ENCODE measurements at regions not wholly inside any gene's neighbourhood (a gene's known extent, or its start where the extent isn't known, plus 50 kb on each side); places are given as distances from the start of the nearest gene placed in this dataset.

DNA sequence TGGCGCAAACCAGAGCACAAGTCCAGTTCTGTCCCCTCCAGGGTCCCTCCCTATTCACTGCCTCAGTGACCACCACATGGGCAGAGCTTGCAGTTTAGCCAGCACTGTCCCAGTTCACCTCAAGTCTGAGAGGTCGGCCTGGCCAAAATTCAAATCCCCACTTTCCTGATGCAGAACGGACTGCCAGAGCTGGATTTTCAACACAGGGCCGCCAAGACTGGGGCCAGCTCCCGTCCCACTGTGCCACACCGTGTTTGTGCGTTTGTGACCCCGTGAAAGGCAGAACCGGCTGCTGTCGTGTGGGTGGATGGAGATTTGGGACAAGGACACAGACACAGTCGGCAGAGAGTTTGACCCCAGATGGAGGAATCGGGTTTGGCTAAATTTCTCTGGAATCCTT lies 176.7 kb downstream of the URI1 start:
- no peak overlapping the region for H3K4me3 Mint-ChIP-seq
- H3K27me3 Mint-ChIP-seq, result peaks cover 6% of the 10 kb centered on the region
- H3K9me3 Mint-ChIP-seq, result no peaks in the 10 kb centered on the region
- no peak for DNase-seq
- H3K27ac Mint-ChIP-seq, result no peak overlapping the region
- ATAC-seq, result no peak
- H3K36me3 Mint-ChIP-seq (ENCODE audit: low read depth), result no peaks in the 10 kb centered on the region
- H3K4me1 Mint-ChIP-seq, result no peaks in the 10 kb centered on the region

DNA sequence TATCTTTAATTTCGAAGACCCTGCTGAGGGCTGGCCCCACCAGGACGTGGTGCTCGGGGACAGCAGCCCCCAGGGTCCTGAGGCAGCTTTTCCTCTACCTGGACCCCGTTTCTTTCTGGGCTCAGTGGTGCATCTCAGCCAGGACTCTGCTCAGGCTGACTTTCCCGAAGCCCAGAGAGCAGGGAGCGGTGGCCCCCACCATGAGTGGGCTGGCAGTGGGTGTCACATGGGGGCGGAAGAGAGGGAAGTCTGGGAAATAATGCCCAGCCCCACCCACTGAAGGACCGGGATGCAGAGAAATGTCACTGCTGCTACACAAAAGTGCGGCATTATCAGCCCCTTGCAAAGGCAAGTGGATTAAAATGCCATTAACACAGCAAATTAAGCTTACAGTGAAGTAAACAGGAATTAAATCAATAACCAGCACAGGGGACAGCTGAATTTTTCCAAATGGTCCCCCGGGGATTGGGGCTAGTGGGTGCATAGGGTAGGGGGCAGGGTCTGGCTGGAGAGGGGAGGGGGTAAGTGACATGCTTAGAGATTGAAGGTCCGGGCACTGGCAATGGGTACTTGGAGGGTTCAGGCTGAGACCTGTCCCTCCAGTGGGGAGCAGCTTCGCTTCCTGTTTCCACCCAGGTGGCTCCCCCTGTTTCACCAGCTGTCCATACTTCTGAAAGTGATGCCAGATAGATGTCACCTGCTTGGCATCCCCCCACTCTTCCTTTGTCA lies 177.3 kb downstream of the URI1 start:
- no peak overlapping the region for H3K4me3 Mint-ChIP-seq
- H3K9me3 Mint-ChIP-seq, result no peaks in the 10 kb centered on the region
- no peaks in the 10 kb centered on the region for H3K4me1 Mint-ChIP-seq
- H3K27me3 Mint-ChIP-seq, result peaks cover 6% of the 10 kb centered on the region
- no peak overlapping the region for H3K27ac Mint-ChIP-seq
- DNase-seq, result no peak
- H3K36me3 Mint-ChIP-seq (ENCODE audit: low read depth), result no peaks in the 10 kb centered on the region
- ATAC-seq, result no peak

DNA sequence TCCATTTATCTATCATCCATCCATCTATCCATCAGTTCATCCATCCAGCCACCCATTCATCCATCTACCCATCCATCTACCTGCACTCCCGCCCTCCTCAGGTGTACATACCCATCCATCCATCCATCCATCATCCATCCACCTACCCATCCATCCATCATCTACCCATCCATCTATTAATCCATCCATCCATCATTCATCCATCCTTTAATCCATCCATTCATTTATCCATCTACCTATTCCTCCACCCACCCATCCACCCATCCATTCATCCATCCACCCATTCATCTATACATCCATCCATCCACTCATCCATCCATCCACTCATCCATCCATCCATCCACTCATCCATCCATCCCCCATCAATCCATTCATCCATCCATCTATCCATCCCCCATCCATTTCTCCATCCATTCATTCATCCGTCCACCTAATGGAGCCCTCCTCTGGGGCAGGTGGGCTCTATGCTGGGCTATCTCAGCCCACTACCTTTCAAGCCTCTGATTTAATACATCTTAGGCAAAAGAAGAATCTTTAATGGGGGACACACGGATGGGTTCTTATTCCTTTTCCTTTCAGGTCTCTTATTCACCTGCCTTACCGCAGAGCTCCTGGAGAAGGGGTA lies 178.9 kb downstream of the URI1 start:
- DNase-seq (no peak), ATAC-seq (no peak)

DNA sequence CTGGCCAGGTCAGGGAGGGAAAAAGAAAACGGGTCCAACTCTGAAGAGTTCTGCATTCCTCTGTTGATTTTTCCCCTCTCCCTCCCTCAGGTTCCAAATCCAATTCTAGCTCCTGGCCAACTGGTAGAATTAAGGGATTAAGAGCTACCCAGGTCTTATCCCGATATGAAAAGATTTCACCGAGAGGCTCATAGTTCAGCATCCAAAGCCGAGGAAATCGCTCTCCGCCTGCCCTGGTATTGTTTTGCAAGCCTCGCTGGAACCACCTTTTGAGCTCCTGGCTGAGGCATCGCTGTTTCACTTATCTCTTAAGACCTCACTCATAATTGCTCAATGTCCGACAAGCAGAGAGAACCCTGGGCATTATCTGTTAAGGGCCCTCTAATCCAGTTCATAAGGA lies 180.4 kb downstream of the URI1 start:
- H3K27ac Mint-ChIP-seq, result no peak overlapping the region
- H3K9me3 Mint-ChIP-seq, result no peaks in the 10 kb centered on the region
- no peak for ATAC-seq
- peaks cover 6% of the 10 kb centered on the region for H3K27me3 Mint-ChIP-seq
- no peak overlapping the region for H3K4me3 Mint-ChIP-seq
- DNase-seq, result no peak
- H3K4me1 Mint-ChIP-seq, result no peaks in the 10 kb centered on the region
- no peaks in the 10 kb centered on the region for H3K36me3 Mint-ChIP-seq (ENCODE audit: low read depth)

More for the DNA sequence above, 178.9 kb downstream of the URI1 start:
- H3K27ac Mint-ChIP-seq, result no peak overlapping the region
- peaks cover 6% of the 10 kb centered on the region for H3K27me3 Mint-ChIP-seq
- no peaks in the 10 kb centered on the region for H3K36me3 Mint-ChIP-seq (ENCODE audit: low read depth)
- H3K4me1 Mint-ChIP-seq, result no peaks in the 10 kb centered on the region
- no peak overlapping the region for H3K4me3 Mint-ChIP-seq
- no peaks in the 10 kb centered on the region for H3K9me3 Mint-ChIP-seq

DNA sequence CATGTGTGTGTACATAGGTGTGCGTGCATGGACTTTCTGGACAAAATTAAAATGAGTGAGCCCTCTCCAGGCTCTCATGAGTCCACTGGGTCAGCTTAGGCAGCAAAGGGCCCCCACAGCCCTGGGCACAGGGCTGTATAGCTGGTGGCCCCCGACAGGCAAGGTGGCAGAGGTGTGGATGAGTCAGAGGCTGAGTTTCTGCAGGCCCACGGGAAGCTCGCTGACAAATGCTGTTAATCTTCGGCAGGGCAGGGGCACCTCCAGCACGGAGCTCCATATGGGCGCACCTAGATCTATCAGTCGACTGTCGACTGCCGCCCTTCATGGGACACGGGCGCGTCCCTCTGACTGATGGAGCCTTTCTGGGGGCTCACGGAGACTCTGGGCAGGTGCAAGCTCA lies 181.1 kb downstream of the URI1 start:
- no peaks in the 10 kb centered on the region for H3K4me1 Mint-ChIP-seq

DNA sequence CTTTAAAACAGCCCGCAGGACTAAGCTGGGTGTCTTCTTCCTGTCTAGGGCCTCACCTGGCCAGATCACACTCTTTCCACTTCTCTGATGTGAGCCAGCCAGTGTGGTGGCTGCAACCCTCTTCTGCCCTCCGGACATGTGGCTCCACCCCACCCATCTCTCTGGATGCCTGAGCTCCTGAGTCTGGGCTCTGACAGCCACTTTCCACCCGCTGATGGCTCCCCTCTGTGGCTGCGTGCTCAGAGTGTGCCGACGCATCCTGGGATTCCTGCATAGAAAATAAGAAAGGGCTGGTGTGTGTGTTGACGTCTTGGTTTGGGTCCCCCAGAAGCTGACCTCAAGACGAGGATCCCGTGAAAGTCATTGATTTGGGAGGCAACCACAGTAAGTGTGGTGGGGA lies 181.6 kb downstream of the URI1 start:
- Mint-ChIP-seq H3K27me3 (peaks cover 6% of the 10 kb centered on the region), H3K36me3 (ENCODE audit: low read depth) (no peaks in the 10 kb centered on the region), H3K4me3 (no peak overlapping the region), H3K4me1 (no peaks in the 10 kb centered on the region), H3K9me3 (no peaks in the 10 kb centered on the region), H3K27ac (no peak overlapping the region)
- DNase-seq, result no peak
- no peak for ATAC-seq

More for the DNA sequence above, 181.1 kb downstream of the URI1 start:
- Mint-ChIP-seq H3K9me3 (no peaks in the 10 kb centered on the region), H3K4me3 (no peak overlapping the region), H3K36me3 (ENCODE audit: low read depth) (no peaks in the 10 kb centered on the region), H3K27ac (no peak overlapping the region), H3K27me3 (peaks cover 6% of the 10 kb centered on the region)
- ATAC-seq, result peak; percentile 20
- no peak for DNase-seq

DNA sequence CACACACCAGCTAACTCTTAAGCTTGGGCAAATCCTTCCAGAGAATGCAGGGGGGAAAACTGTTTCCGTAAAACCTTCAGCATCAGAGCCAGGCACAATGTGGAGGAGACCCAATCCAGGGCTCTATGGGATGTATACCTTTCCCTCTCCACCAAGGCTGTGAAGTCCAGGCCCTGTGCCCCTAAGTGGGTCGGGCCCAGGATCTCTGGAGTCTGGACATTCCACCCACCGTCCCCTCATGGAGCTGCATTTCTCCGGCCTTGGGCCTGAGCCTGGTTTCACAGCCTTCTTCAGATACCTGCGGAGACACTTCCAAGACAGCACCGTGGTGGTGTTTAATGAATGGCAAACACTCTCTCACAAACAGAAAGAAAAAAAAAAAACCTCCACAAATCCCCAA lies 186.2 kb downstream of the URI1 start:
- H3K27ac Mint-ChIP-seq, result no peak overlapping the region
- no peak for ATAC-seq
- no peaks in the 10 kb centered on the region for H3K9me3 Mint-ChIP-seq
- H3K27me3 Mint-ChIP-seq, result no peaks in the 10 kb centered on the region
- DNase-seq, result no peak
- no peak overlapping the region for H3K4me3 Mint-ChIP-seq
- no peaks in the 10 kb centered on the region for H3K36me3 Mint-ChIP-seq (ENCODE audit: low read depth)
- no peaks in the 10 kb centered on the region for H3K4me1 Mint-ChIP-seq

DNA sequence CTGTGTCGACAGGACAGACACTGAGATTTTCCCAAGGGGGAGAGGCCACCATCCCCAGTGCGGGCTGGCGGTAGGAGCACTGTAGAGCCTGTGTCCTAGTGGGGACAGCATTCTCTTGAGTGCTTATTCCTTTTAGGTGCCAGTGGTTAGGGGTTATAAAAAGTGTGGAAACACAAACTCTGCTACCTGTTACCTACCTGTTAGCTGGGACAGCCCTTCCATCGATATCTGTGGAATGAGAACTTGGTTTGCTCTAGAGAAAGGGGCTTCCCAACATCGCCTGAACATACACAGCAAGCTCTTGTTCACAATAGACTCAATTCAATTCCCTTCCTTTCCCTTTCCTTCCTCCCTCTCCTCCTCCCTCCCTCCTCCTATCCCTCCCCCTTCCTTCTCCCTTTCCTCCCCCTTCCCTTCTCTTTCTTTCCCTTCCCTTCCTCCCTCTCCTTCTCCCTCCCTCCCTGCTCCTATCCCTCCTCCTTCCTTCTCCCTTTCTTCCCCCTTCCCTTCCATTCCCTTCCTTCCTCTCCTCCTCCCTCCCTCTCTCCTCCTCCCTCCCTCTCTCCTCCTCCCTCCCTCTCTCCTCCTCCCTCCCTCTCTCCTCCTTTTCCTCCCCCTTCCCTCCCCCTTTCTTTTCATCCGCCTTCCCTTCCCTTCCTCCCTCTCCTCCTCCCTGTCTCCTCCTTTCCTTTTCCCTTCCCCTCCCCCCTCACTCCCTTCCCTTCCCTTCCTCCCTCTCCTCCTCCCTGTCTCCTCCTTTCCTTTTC lies 188.5 kb downstream of the URI1 start:
- Mint-ChIP-seq H3K4me3 (no peak overlapping the region), H3K4me1 (no peaks in the 10 kb centered on the region), H3K36me3 (ENCODE audit: low read depth) (no peaks in the 10 kb centered on the region), H3K27me3 (no peaks in the 10 kb centered on the region), H3K27ac (no peak overlapping the region), H3K9me3 (no peaks in the 10 kb centered on the region)
- ATAC-seq (no peak), DNase-seq (no peak)

DNA sequence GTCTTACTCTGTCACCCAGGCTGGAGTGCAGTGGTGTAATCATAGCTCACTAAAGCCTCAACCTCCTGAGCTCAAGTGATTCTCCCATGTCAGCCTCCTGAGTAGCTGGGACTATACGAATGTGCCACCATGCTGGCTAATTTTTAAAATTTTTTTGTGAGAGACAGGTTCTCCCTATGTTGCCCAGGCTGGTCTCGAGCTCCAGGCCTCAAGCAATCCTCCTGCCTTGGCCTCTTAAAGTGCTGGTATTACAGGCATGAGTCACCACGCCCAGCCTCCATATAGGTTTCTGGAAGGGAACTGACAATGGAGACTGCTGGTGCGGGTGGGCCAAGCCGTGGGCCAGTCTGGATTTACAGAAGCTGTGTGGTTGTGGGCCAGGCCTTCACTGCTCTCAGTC lies 189.2 kb downstream of the URI1 start:
- Mint-ChIP-seq H3K27ac (no peak overlapping the region), H3K4me3 (no peak overlapping the region), H3K9me3 (no peaks in the 10 kb centered on the region), H3K36me3 (ENCODE audit: low read depth) (no peaks in the 10 kb centered on the region), H3K4me1 (no peaks in the 10 kb centered on the region), H3K27me3 (no peaks in the 10 kb centered on the region)
- ATAC-seq (no peak), DNase-seq (no peak)

DNA sequence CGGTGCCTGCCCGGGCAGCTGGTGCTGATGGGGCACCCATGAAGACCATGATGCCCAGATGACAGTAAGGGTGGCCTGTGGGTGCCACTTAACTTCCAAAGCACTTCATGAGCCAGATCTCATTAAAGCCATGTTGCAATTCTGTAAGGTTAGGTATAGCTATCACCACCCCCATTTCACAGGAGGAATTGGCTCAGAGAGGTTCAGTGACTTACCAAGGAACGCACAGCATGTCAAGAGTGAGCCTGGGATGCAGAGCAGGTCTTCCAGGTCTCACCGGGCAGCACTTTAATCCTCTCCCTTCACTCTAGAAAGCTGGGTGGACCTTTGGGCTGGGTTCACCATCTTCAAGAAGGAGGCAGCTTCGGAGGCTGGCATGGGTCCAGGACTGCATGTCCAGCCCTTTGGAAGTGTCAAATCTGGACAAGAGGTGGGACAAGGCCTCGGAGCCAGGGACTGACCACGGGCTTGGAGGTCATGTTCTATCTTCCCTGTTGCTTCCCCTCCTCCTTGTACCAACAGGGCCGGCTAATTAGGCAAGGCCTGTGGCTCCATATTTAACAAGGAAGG lies 189.8 kb downstream of the URI1 start:
- Mint-ChIP-seq H3K27me3 (peaks cover 1% of the 10 kb centered on the region), H3K27ac (no peak overlapping the region), H3K4me1 (no peaks in the 10 kb centered on the region), H3K9me3 (no peaks in the 10 kb centered on the region), H3K4me3 (no peak overlapping the region), H3K36me3 (ENCODE audit: low read depth) (no peaks in the 10 kb centered on the region)
- no peak for DNase-seq
- no peak for ATAC-seq

DNA sequence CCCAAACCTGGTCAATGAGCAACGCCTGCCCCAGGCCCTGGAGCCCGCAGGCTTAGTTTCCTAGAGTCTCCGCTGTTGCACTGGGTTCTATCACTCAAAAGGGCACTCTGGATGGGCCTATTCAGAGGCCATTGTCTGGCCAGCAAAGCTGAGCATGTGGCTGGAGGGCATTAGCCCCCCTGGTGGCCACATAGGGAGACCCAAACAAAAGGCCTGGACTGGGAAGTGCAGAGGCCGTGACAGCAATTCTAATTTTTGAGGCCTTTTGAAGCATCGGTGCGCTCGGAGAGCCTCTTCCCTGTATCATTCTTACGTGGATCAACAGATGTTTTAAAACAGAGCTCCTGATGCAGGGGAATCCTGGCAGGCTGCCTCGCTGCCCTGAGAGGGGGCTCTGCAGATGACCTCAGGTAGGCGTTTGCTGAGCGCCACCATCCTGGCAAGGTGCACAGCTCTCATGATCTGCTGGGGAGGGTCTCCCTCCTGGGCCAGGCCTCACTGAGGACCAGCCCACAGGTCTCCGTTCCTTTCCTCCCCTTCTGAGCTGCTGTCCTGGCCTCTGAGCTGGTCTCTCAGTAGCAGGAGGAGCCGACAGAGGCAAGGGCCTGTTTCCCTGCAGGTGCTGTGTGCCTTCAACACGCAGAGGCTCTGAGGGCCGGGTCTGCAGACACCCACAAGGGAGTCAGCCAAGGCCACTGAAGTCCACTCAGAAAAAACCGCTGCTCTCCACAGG lies 190.5 kb downstream of the URI1 start:
- no peaks in the 10 kb centered on the region for H3K4me1 Mint-ChIP-seq
- no peaks in the 10 kb centered on the region for H3K36me3 Mint-ChIP-seq (ENCODE audit: low read depth)
- no peak overlapping the region for H3K27ac Mint-ChIP-seq
- H3K4me3 Mint-ChIP-seq, result no peak overlapping the region
- no peaks in the 10 kb centered on the region for H3K9me3 Mint-ChIP-seq
- H3K27me3 Mint-ChIP-seq, result peaks cover 3% of the 10 kb centered on the region
- no peak for DNase-seq
- ATAC-seq, result no peak

DNA sequence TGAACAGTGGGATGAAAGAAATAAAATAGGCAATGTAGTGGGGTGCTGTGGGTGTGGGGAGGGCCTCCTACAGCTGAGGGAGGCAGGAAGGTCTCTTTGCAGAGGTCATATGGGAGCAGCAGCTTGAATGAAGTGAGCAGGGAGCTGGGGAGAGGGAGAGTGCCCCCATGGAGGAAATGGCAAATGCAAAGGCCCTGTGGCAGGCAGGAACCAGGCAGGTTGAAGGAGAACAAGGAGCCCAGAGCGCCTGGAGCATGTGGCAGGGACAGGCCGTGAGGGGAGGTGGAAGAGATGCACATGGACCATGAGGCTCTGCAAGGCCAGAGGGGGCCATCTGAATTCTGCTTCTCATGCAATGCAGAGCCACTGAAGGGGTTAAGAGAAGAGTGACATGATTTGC lies 191.8 kb downstream of the URI1 start:
- Mint-ChIP-seq H3K36me3 (ENCODE audit: low read depth) (no peaks in the 10 kb centered on the region), H3K4me3 (no peak overlapping the region), H3K27me3 (peaks cover 3% of the 10 kb centered on the region), H3K9me3 (no peaks in the 10 kb centered on the region), H3K27ac (no peak overlapping the region), H3K4me1 (no peaks in the 10 kb centered on the region)
- DNase-seq, result no peak
- ATAC-seq, result no peak

DNA sequence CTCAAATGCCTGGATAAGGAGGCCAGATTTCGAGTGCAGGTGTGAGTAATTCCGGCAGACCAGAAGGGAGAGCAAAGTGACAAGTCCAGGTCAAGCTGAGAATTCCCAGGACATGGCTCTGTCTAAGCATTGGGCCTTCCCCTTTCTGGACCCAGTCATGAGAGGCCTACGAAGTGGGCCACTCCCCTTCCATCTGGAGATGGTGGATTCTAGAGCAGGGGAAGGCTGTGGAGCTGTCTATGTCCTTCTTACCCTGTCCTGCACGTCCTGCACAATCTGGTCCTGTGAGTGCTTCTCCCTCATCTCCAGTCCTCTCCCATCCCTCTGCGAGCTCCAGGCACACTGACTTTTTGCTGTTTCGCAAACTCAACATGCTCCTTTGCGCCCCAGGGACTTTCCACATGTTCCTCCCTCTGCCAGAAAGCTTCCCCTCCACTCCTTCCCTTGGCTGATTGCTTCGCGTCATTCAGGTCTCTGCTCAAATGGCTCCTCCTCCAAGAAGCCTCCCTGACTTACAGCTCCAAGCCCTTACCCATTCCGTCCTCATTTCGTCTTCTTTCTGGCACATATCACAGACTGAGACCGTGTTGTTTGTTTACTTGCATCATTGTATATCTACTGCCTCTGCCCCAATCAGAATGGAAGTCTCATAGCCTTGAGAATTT lies 193.2 kb downstream of the URI1 start:
- DNase-seq (no peak), ATAC-seq (no peak)
- no peaks in the 10 kb centered on the region for H3K9me3 Mint-ChIP-seq
- H3K27ac Mint-ChIP-seq, result no peak overlapping the region
- H3K27me3 Mint-ChIP-seq, result peaks cover 3% of the 10 kb centered on the region
- H3K36me3 Mint-ChIP-seq (ENCODE audit: low read depth), result no peaks in the 10 kb centered on the region
- no peaks in the 10 kb centered on the region for H3K4me1 Mint-ChIP-seq
- H3K4me3 Mint-ChIP-seq, result no peak overlapping the region

DNA sequence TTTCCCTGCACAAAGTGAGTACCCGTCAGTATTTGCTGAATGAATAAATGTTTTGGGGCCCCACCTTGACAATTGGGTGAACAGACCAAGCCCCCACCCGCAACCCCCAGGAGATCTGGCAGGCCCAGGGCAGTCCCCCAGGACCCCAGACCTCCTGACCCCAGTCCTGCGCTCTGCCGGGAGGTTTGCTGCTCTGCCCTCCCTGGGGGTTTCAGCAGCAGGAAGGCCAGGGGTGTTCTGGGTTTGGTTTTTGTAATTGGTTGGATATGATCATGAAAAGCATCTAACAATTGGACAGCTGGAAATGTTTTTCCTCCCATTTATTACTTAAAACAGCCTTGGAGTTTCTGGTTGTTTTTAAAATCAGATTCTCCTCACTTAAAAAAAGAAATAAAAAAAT lies 193.8 kb downstream of the URI1 start:
- DNase-seq (no peak), ATAC-seq (no peak)
- peaks cover 3% of the 10 kb centered on the region for H3K27me3 Mint-ChIP-seq
- H3K4me1 Mint-ChIP-seq, result no peaks in the 10 kb centered on the region
- H3K36me3 Mint-ChIP-seq (ENCODE audit: low read depth), result no peaks in the 10 kb centered on the region
- H3K27ac Mint-ChIP-seq, result no peak overlapping the region
- H3K4me3 Mint-ChIP-seq, result no peak overlapping the region
- H3K9me3 Mint-ChIP-seq, result no peaks in the 10 kb centered on the region
